Subcutaneous abdominal adipose tissue (tissue), 5 donors: ENCODE measurements at regions not wholly inside any gene's neighbourhood (a gene's known extent, or its start where the extent isn't known, plus 50 kb on each side); places are given as distances from the start of the nearest gene placed in this dataset.

Source experiments
- H3K27ac ChIP-seq: one replicate; pipeline ENCODE4 v1.7.0; 2013; ENCODE audit warnings: low read depth, mild to moderate bottlenecking, inconsistent platforms, low read length, moderate library complexity
- H3K27me3 ChIP-seq, 5 donors: one replicate each; pipeline ENCODE4 v1.7.0; 2013; ENCODE audit warnings: low read length in 5 of 5, inconsistent platforms in 1 of 5; ENCODE audit not compliant: control insufficient read depth in 5 of 5, insufficient read depth in 4 of 5
- H3K36me3 ChIP-seq, 5 donors: one replicate each; pipeline ENCODE4 v1.7.0; 2013; ENCODE audit warnings: low read length in 5 of 5; ENCODE audit not compliant: control insufficient read depth in 5 of 5, insufficient read depth in 5 of 5
- H3K4me1 ChIP-seq, 5 donors: one replicate each; pipeline ENCODE4 v1.7.0; 2013; ENCODE audit warnings: low read length in 5 of 5, mild to moderate bottlenecking in 3 of 5, moderate library complexity in 1 of 5; ENCODE audit not compliant: control insufficient read depth in 5 of 5, insufficient read depth in 5 of 5
- H3K4me3 ChIP-seq, 5 donors: one replicate each; pipeline ENCODE4 v1.7.0; 2013; ENCODE audit warnings: low read length in 5 of 5, low read depth in 1 of 5
- H3K9ac ChIP-seq, 5 donors: one replicate each; pipeline ENCODE4 v1.7.0; 2013; ENCODE audit warnings: low read length in 5 of 5, mild to moderate bottlenecking in 4 of 5, moderate library complexity in 3 of 5
- H3K9me3 ChIP-seq, 5 donors: one replicate each; pipeline ENCODE4 v1.7.0; 2013; ENCODE audit warnings: low read length in 5 of 5; ENCODE audit not compliant: control insufficient read depth in 5 of 5
- donor health status: healthy.
- donor health status: healthy.
- donor health status: healthy.
- donor health status: healthy.
- donor health status: healthy.

GRCh38 chr1:172977296-172978017, 73.3 kb downstream of the TNFSF18 start:
- Histone ChIP-seq H3K27me3 (no peaks in the 10 kb centered on the region), H3K9ac (no peak overlapping the region), H3K27ac (no peak overlapping the region), H3K4me1 (no peaks in the 10 kb centered on the region), H3K9me3 (no peaks in the 10 kb centered on the region), H3K4me3 (no peak overlapping the region), H3K36me3 (no peaks in the 10 kb centered on the region)

GRCh38 chr1:172978595-172978994, 72.1 kb downstream of the TNFSF18 start:
- Histone ChIP-seq H3K9me3 (no peaks in the 10 kb centered on the region), H3K9ac (no peak overlapping the region), H3K36me3 (no peaks in the 10 kb centered on the region), H3K4me3 (no peak overlapping the region), H3K27me3 (no peaks in the 10 kb centered on the region), H3K27ac (no peak overlapping the region), H3K4me1 (no peaks in the 10 kb centered on the region)

- Histone ChIP-seq H3K9ac (no peak overlapping the region), H3K4me3 (no peak overlapping the region), H3K4me1 (no peaks in the 10 kb centered on the region), H3K27me3 (no peaks in the 10 kb centered on the region), H3K27ac (no peak overlapping the region), H3K36me3 (no peaks in the 10 kb centered on the region), H3K9me3 (no peaks in the 10 kb centered on the region)
Observed at GRCh38 chr1:172979828-172980227, 70.9 kb downstream of the TNFSF18 start.

- H3K27me3 ChIP-seq: no peaks in the 10 kb centered on the region
- H3K4me1 ChIP-seq: no peaks in the 10 kb centered on the region
- H3K9ac ChIP-seq: no peak overlapping the region
- H3K4me3 ChIP-seq: no peak overlapping the region
- no peaks in the 10 kb centered on the region for H3K9me3 ChIP-seq
- H3K36me3 ChIP-seq: no peaks in the 10 kb centered on the region
- no peak overlapping the region for H3K27ac ChIP-seq
Observed at GRCh38 chr1:172980456-172980855, 70.3 kb downstream of the TNFSF18 start.

GRCh38 chr1:172980971-172981370, 69.8 kb downstream of the TNFSF18 start:
- no peak overlapping the region for H3K27ac ChIP-seq
- H3K4me3 ChIP-seq: no peak overlapping the region
- no peaks in the 10 kb centered on the region for H3K9me3 ChIP-seq
- H3K27me3 ChIP-seq: no peaks in the 10 kb centered on the region
- no peaks in the 10 kb centered on the region for H3K36me3 ChIP-seq
- no peaks in the 10 kb centered on the region for H3K4me1 ChIP-seq
- H3K9ac ChIP-seq: no peak overlapping the region
